HG03571 (cell line): ENCODE measurements at regions not wholly inside any gene's neighbourhood (a gene's known extent, or its start where the extent isn't known, plus 50 kb on each side); places are given as distances from the start of the nearest gene placed in this dataset.

ENCODE experiments used
- ATAC-seq: cut with Tn5 transposase; IDR thresholded peaks from one replicate; pipeline ENCODE4 v1.9.1; 2021; ENCODE audit not compliant: unreplicated experiment

DNA sequence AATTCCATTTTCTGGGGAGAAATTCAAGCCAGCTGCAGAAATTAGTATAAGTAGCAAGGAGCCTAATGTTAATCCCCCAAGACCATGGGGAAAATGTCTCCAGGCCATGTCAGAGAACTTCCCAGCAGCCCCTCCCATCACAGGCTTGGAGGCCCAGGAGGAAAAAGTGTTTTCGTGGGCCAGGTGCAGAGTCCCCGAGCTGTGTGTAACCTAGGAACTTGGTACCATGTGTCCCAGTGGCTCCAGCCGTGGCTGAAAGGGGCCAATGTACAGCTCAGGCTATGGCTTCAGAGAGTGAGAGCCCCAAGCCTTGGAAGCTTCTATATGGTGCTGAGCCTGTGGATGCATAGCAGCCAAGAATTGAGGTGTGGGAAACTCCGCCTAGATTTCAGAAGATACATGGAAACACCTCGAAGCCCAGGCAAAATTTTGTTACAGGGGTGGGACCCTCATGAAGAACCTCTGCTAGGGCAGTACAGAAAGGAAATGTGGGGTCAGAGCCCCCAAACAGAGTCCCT lies 286.3 kb downstream of the MATN1 start:
- ATAC-seq = no peak

DNA sequence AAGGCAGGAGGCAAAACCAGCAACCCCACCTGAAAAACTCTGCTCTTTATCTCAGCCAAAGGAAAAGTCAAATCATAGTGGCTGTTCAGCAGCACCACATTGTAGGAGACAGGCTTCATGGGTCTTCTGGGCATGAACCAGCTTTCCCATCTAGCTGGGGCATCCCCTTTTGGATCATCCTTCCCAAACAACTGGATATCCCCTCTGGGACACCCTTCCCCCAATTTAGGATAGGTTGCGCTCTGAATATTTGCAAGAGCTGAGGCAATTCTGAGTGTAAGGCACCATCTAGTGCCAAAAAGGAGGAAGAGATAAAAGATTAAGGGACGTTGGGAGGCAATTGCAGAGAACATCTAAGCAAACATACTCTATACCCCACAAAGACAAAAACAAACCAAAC lies 295.8 kb downstream of the MATN1 start:
- no peak for ATAC-seq

DNA sequence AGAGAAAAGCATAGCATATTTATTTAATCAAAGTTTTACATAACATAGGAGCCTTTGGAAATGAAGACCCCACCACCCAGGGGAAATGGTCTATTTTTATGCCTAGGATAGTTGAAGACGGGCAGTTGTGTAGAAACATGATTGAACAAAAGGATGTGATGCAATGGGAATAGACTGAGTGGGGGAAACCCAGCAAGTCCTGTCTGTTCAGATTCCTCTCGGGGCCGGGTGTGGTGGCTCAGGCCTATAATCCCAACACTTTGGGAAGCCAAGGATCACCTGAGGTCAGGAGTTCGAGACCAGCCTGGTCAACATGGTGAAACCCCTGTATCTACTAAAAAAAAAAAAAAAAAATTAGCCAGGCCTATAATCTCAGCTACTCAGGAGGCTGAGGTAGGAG lies 298.3 kb downstream of the MATN1 start:
- no peak for ATAC-seq

DNA sequence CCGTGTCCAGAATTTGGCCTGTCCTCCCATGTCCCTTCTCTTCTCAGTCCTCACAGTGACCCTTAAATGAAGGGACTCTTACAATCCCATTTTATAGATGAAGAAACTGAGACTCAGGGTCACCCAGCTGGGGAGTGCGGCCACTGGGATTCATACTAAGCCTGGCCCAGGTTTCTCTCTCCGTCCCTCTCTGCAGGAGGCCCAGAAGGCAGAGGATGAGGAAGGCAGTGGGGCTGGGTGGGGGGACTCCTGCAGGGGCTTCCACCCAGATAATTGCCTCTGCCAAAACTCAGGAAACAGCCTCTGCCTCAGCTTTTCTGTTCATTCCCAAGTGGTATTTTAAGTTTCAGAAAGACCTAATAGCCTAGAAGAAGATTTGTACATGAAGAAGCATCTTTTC lies 299.8 kb downstream of the MATN1 start:
- no peak for ATAC-seq

DNA sequence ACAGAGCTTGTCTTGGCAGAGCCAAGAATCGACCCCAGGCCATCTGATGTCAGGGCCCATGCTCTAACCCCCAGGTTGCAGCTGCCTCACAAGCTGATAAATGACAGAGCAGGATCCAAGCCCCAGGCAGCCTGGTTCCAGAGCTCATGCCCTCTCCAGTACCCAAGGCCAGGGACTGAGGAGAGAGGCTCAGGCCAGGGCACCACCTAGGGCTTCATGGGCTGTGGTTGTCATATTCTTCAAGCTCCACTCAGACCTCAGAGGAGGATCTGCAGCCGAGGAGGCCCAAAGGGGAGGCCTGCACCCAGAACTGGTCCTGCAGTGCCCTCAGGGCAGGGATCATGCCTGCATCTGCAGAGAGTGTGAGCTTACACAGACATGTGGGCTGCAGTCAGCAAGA lies 301.1 kb downstream of the MATN1 start:
- ATAC-seq = no peak

DNA sequence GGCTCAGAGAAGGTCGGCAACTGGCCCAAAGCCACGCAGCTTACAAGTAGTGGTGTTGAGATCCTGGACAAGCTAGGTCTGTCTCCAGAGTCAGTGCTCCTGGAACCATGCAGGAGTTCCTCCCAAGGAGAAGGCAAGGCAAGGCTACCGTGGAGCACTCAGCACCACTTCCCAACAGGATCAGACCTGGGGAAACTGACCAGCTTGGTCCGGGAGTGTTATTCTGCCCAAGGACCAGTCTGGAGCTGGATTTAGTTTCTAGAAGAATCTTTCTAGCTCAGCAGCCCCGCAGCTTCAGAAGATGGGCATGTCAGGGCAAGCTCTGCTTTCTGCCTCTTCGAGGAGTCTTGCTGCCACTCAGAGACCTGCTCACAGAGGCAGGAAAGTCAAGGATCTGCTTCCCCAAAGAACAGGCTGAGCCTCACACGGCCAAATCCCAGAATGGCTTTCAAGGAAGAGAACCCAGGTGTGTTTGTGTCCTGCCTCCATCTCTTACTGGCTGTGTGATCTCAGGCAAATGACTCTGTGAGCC lies 302.8 kb downstream of the MATN1 start:
- ATAC-seq = no peak

DNA sequence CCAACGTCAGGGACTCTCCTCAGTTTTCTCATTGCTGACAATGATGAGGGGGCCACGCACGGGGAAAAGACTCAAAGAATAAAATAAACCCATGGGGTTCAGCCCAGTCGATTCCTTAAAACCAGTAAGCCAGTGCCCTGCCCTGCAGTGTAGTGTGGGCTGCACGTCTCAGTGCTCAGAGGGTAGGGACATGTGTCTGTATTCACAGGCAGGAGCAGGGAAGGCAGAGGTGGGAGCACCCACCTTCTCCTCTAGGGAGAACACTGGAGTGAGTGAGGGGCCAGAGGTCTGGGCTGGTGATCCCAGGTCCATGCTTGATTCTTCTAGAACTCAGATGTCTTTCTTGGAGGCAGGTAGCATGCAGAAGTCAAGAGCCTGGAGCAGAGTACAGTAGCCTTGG lies 303.6 kb downstream of the MATN1 start:
- ATAC-seq = no peak

DNA sequence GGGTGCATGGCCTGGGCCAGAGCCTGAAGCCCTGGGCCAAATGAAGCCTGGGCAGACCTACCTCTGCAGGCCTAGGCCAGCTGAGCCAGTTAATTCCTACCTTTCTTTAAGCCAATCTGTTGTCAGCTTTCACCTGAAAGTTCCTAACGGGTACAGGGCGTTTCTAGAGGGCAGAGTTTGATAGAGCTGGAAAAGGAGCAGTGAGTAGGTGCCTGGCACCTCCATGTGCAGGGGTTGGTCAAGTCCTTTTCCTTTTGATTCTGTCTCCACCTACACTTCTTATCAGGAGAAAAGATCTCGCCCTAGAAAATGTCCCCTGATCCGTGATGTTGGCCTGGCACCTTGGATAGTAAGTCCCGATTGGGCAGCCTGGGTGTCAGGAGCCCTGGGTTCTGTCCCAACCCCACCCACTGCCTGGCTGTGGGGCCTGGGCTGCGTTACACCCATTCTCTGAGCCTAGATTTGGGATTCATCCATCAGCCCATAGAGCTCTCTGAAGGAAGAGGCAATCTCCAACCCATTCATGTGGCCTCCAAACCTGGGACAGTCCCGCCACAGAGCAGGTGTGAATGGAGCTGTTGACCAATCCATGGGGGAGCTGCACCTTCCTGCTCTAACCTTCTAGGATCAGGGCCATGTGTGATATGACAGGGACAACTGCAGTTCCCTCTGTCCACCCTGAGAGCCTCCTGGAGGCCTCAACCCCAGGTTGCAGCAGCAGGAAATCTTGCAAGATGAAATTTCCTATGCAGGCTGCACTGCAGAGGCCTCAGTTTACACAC lies 304.3 kb downstream of the MATN1 start:
- ATAC-seq = no peak

DNA sequence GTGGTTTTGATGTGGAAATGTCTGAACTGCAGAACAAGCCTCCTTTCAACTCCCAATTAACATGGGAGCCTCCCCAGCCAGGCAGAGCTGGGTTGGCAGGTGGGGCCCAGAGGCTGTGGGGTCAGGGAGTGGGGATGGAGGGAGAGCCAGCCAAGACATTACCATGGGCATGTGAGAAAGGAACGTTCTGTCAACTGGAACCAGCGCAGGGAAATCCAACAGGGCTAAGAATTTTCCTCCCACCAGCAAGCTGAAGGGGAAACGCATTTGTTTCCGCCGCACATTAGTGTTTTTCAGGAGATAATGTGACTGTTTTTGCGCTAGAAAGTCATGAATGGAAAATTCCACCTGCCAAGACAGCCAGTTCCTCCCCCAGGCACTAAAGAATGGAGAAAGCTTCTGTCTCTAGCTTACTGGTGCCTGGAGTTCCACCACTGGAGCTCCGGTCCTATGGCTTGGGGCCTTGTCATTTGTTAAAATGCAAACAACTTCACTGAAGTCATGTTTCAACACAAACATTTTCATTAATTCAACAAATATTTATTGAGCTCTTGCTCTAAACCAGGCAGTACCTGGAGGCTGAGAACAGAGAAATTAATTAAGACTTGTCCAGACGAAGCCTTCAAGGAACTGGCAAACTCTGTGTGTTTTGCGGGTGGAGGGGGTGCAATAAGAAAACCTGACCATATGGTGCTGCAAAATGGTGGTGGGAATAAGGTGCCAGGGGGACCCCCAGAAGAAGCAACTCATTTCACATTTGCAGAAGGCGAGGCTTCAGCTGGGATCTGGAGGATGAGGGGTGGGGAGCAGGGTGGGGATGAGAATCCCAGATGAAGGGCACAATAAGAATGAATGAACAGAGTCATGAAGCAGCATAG lies 305.1 kb downstream of the MATN1 start:
- ATAC-seq = no peak

DNA sequence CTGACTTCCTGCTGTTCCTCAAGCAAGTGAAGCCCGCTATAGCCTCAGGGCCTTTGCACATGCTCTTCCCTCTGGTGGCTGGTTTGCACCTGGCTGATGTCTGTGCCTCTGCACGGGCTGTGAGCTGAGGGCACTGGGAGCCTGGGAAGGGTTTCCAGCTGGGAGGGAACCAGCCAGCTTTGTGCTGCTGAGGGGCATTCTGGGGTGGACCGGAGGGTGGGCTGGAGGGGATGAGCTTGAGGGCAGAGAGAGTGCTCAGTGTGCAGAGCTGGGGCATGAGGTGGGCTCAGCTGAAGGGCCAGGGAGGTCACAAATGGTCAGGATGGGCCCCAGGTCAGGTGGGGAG lies 305.7 kb downstream of the MATN1 start:
- ATAC-seq = no peak

DNA sequence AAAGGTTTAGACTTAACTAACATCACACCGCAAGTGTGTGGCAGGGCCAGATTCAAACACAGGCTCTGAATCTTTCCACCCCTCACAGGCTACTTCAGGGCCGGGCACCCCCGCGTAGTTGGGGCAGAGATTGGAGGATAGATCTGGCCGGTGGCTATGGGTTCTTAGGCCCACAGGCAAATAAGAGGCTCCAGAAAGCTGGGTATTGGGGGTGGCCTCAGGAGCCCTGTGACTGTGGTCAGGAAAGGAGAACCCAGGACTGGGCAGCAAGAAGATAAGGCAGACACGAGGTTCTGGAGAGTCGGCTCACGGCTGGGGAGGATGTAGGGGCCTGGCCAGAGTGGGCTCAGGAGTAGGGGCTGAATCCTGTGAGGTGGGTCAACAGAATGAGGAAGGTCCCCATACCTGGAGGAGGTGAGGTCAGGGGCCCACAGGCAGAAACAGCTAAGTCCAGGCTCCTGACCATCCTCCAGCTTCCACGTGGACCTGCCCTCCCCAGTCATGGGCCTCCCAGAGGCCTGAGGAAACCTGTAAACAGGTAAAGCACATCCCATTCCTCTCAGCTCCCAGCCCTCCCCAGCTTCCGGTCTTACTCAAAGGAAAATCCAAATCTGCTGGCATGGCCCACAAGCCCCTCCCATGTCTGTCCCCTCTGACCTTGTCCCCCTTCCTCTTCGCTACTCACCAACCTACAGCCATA lies 306.2 kb downstream of the MATN1 start:
- ATAC-seq = no peak

DNA sequence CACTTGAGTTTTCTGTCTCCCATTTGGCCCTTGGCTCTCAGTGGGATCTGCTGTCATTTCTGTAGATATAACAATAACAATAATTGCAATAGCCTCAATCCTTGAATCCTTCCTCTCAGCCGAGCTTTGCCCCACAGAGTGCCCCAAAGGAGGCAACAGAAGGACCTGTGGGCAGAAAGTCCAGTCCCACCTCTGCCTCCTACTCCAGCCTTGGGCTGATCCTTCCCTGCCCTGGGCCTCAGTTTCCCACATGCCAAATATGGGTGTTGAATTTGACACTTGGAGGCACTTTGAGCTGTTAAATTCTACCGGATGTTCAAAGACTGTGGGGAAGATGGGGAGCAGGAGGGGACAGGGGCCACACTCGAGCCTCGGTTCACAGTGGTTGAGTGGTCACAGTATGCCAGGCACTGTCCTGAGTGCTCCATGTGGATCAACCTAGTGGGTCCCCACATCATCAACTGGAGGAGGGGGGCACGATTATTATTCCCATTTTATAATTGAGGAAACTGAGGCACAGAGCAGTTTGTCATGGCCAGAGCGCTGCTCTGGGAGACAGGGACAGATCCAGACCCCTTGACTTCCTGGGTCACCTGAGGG lies 307.1 kb downstream of the MATN1 start:
- no peak for ATAC-seq

DNA sequence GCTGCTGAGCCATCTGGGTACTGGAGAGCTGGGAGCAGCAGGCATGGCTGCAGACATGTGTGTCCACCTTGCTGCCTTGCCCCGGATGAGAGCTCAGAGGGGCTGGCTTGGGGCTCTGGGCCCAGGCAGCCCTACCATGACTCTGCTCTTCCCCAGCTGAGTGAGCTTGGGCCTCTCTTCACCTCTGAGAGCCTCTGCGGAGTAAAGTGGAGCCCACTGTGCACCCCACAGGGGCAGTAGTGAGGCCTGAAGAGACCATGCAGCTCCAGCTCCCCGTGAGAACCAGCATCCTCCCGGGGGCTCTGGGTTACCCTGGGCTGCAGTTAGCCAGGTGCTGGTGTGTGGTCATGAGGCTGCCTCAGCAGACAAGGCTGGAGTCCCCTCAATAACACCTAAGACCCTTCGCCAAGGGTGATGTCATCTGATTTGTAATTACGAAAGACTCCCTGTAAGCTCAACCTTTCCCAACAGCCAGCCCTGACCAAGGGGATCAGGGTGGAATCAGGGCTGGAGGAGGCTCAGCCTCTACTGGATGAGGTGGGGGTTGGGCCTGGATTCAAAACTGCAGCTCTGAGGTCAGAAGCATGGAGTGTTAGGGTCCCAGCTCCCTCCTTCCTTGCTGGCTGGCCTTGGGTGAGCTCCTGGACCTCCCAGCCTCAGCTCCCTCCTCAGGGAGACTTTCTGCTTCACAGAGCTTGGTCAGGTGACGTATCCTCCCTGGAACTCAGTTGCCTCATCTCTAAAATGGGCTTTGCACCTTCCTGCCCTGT lies 308.0 kb downstream of the MATN1 start:
- no peak for ATAC-seq

DNA sequence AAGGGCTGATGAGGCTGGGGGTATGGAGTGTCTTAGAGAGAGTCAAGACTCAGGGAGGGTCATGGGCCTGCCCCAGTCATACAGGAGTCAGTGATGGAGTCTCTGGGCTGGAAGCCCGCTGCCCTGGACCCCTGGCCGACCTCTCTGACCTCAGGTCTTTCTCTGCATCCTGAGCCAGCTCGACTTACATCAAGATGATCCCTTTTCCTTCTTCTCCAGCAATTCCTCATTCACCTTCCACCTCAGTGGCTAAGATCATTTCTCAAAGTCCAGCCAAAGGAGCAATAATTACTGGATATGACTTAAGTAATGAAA lies 308.6 kb downstream of the MATN1 start:
- ATAC-seq = no peak

DNA sequence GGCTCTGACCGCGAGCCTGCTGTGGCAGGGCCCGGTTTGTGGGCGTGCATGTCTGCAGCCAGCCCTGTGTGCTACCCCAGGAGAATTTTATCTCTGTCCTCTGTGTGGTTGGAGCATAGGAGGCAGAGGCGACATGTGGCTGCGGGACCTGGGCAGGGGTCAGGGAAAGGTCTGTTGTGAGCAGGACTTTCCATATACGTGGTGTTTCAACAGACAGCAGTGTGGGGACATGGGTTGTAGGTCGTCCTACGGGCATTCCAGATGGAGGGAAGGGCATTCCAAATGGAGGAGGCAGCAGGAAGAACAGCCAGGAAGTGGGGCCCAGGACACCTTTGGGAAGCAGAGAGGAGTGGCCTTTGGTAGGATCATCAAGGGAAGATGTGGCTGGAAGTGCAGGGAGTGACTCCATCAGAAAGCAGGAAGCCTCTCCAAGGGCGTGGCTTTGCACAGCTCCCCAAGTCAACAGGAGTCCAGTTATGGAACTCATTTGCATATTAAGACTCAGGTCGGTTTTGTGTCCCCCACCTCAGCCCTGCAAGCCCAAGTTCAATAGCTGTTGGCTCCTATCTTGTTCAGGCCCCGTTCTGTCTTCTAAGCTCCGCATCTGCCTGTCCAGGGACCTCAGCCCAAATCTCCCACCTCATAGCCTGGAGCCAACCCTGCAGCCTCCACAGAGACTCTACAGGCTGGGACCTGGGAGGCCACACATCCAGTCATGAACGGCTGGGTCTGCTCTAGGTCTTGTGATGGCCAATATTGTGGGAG lies 309.1 kb downstream of the MATN1 start:
- no peak for ATAC-seq

DNA sequence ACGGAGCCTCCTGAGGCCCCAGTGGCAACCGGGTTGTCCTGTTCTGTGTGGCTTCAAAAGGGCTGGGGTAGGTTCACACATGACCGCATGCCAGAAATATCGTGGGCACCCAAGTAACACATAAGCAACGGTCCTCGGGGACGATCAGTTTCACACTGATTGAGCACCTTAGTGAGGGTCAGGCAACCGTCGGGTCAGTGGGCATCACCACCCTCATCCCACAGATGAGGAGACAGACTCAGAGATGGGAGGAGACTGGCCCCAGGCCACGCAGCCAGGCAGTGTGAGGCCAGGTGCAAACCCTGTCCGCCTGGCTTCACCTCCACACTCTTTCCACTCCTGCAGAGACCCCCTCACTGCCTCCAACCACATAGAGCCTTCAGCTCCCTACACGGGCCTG lies 309.8 kb downstream of the MATN1 start:
- ATAC-seq = no peak

DNA sequence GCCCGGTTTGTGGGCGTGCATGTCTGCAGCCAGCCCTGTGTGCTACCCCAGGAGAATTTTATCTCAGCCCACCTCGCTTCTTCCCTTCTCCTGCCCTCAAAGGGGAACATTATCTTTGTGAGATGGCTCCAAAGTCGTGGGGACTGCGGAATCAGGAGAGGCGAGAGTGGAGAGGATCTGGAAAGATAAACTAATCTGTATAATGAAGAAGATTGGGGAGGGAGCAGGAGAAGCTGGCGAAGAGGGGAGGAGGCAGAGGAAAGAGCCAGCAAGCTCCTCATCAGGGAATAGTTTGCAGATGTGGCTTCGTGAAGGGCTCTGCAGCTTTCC lies 310.3 kb downstream of the MATN1 start:
- no peak for ATAC-seq

DNA sequence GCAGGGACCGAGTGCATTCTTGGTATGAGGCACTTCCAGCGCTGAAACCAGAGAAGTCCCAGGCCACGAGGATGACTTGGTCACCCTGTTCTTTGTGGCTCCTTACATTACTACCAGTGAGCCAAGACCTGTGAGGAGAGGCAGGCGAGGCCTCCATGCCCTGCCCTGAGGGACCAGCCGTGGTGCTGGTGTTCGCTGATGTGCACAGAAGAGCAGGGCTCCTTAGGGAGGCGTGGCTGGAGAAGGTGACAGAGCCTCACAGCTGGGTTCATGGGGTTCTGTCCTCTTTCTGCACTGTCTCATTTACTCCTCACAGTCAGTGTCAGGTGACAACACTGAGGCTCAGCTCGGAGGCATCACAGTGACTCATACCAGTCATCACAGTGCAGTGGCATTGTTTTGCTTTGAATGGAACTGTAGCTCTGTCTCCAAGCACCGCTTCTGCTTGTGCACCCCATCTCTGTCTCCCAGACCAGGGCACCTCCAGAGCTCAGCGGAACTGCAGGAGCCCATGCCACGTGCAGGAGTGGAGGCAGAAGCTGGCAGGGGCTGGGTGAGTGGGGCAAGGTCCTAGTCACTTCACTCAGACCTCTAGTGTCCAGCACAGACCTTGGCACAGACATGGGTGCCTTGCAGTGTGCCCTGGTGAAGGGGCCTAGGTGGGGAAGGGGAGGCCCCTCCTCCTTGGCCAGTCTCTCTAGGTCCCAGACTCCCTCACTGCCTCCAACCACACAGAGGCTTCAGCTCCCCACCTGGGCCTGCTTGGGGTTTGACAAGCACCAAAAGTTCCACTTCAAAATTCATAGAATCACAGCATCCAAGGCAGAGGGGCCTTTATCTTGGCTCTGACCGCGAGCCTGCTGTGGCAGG lies 310.9 kb downstream of the MATN1 start:
- ATAC-seq = no peak

DNA sequence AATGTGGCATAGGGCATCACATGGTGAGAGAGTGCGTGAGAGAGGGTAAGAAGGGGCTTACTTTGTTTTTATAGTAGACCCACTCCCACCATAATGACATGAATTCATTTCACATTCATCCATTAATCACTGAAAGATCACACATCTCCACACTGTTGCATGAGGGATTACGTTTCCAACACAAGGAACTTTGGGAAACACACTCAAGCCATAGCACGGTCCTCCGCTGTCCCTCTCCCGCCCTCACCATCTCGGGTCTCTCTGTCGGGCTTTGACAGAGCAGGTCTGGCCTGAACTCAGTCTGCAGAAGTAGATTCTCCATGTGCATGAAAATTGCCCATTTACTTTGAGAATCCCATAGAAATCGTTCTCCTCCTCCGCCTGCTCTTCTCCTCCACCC lies 312.2 kb downstream of the MATN1 start:
- no peak for ATAC-seq
